DMS153 (cell line): ENCODE measurements at regions not wholly inside any gene's neighbourhood (a gene's known extent, or its start where the extent isn't known, plus 50 kb on each side); places are given as distances from the start of the nearest gene placed in this dataset.

ENCODE experiments used
- DNase-seq: peaks from one replicate; lab custom pipeline; 2025; lab: John Stamatoyannopoulos, UW

GRCh38 chr17:79192503-79193351 is 118.1 kb downstream of the ENGASE start:
- no peak for DNase-seq

DNA sequence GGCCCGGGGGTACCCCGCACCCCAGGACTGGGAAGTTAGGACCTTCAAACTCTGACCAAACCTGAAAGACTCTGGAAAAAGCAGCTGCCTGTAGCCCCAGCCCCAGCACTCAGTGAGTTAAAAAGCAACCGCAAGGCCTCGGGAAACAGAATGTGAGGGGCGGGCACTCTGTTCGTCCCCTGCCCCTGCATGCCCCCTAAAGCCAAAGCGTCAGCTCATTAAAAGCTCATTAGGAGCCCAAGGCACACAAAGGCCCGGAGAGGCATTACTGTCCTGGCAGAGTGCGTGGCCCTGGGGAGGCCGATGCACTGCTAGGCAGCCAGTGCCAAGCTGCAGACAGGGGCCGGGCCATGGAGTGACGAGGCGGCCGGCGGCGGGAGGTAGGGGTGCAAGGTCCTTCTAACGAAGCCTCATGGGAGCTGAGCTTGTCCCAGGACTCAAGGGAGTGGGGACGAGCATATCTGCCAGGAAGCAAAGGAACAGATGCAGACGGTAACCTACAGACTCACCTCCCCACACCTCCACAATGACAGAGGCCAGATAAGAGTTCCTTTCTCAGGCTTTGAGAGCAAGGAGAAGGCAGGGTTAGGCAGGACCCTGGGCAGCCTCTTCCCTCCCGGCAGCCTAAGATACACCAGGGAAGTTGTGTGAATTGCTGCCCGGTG is 116.8 kb downstream of the ENGASE start:
- DNase-seq: no peak

DNA sequence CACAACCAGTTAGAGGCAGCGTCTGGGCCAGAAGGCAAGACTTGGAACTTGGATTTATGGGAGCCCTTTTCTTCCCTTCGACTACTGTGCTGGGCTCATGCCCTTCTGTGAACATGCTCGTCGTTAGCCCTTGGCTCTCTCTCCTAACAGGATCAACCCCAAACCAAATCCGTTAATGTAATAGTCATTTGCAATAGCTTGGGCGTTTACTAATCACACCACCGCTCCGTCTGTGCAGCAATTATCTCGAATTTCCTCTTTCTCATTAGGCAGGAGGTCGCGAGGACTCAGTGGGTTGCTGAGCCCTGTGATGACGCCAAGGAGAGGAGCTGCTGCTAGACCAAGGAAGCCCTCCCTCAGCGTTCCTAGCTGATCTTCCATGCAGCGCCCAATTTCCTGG is 114.7 kb downstream of the ENGASE start:
- no peak for DNase-seq

GRCh38 chr17:79188685-79189084 is 114.1 kb downstream of the ENGASE start:
- DNase-seq: no peak

DNA sequence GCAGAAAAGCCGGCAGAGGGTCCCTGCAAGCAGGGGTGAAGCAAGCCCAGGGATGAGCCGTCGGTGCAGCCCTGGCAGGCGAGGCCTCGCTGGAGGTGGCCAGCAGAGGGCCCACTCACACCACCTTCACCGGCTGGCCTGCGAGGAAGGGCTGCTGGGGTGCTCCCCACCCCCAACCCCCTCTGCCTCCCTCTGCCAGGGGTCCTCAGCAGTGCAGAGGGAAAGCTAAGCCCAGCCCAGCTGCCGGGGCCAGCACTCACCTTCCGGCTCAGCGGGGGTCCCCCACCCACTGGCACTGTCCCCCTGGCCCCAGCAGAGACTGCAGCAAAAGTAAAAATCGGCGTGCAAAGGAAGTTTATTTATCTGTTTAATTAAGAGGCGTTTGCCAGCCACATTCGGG is 113.4 kb downstream of the ENGASE start:
- DNase-seq: no peak

GRCh38 chr17:79187186-79187585 is 112.6 kb downstream of the ENGASE start:
- DNase-seq: no peak

DNA sequence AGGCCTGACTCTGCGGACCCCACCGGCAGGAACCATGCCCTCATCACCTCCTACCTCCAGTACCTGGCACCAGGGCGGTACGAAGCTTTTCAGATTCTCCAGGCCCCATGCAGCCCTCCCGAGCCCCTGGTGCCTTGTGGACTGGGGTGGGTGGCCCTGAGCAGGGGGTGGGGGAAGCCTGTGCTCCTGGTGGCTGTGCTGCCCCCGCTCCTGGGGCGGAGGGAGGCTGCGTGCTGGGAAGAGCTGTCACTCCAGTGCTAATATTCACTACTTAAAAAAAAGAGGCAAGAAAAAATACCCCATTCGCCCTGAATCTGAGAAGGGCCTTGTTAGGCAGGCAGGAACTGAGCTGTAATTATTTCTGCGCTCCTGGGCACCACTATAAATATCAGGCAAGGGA is 111.8 kb downstream of the ENGASE start:
- no peak for DNase-seq

DNA sequence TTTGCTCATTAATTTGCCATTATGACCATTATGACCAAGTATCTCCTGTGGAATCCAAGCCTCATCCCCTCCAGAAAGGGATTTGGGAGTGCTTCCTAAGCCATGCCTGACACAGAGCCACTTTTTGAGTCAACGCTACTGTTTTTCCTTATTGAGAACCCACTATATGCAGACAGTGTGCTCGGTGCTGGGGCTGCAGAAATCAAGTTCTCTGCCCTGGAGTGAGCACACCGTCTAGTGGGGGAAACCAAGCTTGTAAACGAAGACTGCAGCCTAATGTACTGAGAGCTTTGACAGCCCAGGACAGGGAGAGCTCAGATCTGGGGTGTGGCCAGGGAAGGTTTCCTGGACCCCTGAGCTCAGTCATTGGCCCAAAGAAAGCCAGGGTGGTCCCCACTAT is 111.0 kb downstream of the ENGASE start:
- DNase-seq: no peak

GRCh38 chr17:79184219-79184618 is 109.6 kb downstream of the ENGASE start:
- DNase-seq: no peak

GRCh38 chr17:79183293-79184158 is 108.9 kb downstream of the ENGASE start:
- DNase-seq: no peak

DNA sequence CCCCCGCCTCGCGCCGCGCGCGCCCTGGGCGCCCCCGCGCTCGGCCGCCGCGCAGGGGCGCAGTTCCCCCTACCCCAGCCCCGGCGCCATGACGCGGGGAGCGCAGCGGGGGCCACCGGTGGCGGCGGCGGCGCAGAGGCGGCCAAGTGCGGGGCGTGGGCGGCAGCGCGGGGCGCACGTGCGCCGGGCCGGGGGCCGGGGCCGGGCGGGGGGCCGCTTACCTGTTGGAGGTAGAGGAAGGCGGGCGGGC is 108.3 kb downstream of the ENGASE start:
- DNase-seq: no peak

DNA sequence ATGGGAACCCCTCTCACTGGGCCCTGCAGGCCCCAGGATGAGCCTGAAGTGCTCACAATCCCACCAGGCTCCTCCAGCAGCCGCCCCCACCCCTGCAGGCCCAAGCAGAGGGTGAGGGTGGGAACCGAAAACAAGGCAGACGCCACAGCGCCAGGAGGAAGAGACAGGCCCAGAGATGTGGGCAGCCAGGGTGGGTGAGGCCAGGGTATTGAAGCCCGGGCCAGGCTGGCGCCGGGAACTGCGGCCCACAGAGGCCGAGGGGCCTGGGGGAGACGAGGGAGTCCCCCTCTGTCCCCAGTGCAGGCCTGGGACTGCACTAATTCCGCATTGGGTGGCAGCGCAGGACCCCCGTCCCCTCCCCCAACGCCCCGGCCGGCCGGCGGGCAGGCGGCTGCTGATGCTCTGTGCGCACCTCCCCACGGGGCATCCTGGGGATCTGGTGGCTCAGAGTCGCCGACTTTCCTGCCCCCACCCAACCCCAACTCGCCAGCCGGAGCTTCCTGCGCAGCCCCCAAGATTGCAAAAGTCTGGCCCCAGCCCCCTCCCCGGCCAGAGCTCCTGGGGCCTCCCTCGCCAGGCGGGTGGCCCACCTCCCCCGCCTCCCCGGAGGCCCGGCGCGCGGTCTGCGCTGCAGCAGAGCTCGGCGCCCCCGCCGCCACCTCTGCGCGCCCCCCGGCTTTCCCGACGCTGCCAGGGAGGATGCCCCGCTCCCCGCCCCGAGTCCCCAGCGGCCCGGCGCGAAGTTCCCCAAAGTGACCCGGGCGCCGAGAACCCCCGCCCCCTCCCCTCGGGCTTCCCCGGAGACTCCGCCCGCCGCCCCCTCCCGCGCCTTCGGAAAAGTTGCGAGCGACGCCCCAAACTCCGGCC is 107.8 kb downstream of the ENGASE start:
- no peak for DNase-seq

DNA sequence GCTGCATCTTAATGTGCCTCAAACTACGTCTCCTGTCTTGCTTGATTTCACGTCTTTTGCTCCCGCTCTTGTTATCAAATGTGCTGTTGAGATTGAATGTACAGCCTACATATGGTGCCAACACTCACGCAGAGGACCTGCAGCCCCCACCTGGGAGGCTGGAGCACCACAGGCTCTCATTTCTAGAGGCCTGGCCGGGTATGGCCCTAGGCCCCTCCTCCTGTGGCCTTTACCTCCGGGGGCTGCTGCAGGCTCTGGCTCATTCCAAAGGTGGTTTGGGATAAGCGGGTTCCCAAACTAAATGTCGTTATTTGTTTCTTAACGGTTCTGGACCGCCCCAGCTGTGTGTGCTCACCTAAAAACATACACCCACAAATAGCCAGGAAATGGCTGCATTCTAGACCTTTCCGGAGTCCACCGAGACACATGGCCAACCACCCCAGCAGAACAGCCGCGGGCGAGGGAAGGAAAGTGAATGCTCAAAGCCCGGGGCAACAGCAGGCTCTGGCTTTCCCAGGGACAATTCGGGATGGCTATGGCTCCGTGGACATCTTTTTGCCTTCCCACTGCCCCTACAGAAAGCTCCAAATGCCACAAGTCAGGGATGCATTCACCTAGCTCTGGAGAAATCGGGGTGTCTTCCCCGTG is 105.9 kb downstream of the ENGASE start:
- no peak for DNase-seq

DNA sequence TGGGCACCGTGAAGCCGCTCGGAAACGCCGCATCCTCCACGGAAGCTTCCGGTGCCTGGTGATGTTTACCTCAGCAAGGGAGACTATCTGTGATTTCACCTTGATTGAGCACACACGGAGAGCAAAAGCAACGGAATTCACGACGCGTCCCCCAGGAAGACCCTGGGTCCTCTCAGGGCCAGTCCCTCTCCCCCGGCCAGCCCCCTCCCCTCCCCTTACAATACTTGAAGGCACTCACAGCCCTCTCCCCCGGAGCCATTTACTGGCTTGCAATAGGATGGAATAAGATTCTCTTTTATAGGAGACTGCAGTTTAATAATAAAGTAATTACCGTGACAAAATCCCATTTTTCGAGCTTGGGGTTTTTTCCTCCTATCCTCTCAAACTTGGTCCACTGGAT is 104.7 kb downstream of the ENGASE start:
- DNase-seq: no peak

GRCh38 chr17:79177877-79178276 is 103.3 kb downstream of the ENGASE start:
- no peak for DNase-seq

DNA sequence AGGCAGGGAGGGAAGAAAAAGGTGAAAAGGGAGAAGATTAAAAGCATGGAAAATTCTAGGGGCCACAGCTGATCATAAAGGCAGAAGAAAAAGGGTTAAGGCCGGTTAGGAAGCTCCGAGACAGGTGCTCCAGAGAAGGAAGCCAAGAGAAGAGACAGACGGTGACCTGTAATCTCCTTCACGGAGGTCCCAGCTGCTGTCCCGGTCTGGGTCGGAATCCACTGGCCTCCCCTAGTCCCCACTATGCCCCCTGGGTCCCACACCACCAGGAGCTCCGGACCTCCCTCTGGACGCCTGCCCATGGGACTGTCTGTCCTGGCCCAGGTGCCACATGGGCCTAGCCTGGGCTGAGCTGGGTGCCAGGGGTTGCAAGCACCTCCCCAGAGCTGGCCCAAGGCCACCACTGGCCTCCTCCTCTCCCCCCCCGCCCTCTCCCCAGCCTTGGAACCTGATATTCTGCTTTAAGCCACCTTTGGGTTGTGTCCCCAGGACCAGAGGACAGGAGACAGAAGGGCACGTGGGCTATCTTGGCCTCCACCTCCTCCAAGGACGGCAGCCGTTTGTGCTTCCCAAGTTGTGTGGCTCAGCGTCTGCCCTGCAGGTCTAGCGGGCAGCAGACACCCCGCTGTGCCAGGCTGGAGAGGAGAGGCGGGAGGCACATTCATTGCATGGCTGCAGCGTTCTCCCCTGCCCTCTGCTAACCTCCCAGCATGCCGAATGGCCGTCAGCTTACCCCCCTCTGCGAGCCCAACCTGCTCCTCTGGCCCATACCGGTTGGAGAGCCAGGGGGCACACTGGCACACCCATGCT is 102.4 kb downstream of the ENGASE start:
- no peak for DNase-seq

DNA sequence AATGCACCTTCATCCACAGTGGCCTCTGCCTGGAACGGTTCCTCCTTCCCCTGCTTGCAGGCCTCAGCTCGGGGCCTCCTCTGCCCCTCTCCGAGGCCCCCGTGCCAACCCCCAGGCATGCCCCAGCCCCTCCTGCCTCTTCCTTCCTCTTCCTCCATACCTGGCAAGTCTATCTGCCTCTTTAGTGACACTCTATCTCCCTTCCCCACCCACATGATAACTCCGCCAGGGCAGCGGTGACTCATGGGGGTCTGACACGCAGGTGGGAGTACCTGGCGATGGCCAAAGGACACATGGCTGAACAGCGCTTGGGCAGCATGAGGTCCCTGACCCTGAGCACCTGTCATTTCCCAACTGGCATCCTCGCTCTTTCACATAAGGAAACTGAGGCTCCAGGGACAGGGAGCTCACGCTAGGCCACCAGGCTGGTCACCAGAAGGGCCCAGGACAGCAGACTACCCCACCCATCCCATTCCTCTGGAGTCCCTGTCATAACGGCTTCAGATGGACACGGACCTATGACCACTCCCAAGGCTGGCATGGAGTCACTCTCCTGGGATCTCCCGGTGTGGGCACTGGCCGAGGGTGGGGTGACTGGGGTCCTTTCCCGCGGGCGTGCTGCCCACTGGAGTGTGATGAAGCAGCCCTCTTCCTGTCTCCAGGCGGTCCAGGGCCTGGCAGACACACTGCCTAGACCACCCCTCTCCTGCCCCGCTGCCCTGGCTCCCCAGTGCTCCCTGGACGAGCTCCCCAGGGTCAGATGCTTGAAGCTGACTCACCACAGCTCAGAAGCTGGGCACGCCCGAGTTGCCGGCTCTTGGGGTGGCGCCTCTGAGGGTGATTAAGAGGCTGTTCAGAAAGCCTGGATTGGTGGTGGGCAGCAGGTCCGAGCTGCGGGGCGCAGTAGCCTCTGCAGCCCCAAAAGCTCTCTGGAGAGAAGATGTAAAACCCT is 100.6 kb downstream of the ENGASE start:
- no peak for DNase-seq

- no peak for DNase-seq
Measured at GRCh38 chr17:79174193-79174765, 99.7 kb downstream of the ENGASE start.

GRCh38 chr17:79171188-79171587 is 96.6 kb downstream of the ENGASE start:
- DNase-seq: no peak
